Endothelial cell of umbilical vein (primary cell): ENCODE measurements at regions not wholly inside any gene's neighbourhood (a gene's known extent, or its start where the extent isn't known, plus 50 kb on each side); places are given as distances from the start of the nearest gene placed in this dataset.

ENCODE experiments used
- BruUV-seq: library from RNA; stranded (reverse); fragments of 400-500 nt; replicated peaks from 2 replicates; lab custom pipeline; 2021; lab: Mats Ljungman, UMichigan
- CTCF ChIA-PET: fragments of 300-600, 350-600 bp; sonication (Branson Sonifier 250); formaldehyde crosslinking; loops from one replicate; lab custom pipeline; 2021; ENCODE audit warnings: antibody characterized with exemption, inconsistent platforms; lab: Charles Lee
- POLR2A ChIA-PET: fragments of 300-600, 350-600 bp; sonication (Branson Sonifier 250); formaldehyde crosslinking; loops from one replicate; lab custom pipeline; 2021; ENCODE audit warnings: antibody characterized with exemption, inconsistent platforms; lab: Charles Lee
- DNase-seq: peaks from one replicate; pipeline ENCODE4 v3.0.0-alpha.2; 2011; ENCODE audit warnings: low read depth, low spot score
- FAIRE-seq: peaks from 2 replicates; lab custom pipeline; 2011; peaks lifted over from hg19 to GRCh38; lab: Jason Lieb, UNC
- H2AFZ ChIP-seq: 2 replicates; pipeline ENCODE4 v1.6.0; 2012; ENCODE audit warnings: low read depth, low read length, control low read depth, inconsistent platforms
- H3K27ac ChIP-seq: 2 replicates; pipeline ENCODE4 v1.5.1; 2011; ENCODE audit warnings: low read depth, mild to moderate bottlenecking, control low read depth, low read length, moderate library complexity; ENCODE audit not compliant: insufficient read depth
- H3K27me3 ChIP-seq, 2 experiments: 2 replicates each; pipeline versions ENCODE4 v1.6.0 to v1.6.1; 2011; ENCODE audit warnings: low read length in 2 of 2, mixed read lengths in 1 of 2; ENCODE audit not compliant: control insufficient read depth in 2 of 2, insufficient read depth in 2 of 2
- H3K36me3 ChIP-seq, 2 experiments: 2 replicates in 1 of 2; 3 replicates in 1 of 2; pipeline ENCODE4 v1.5.1; 2011; ENCODE audit warnings: low read length in 2 of 2, mild to moderate bottlenecking in 1 of 2, moderate library complexity in 1 of 2; ENCODE audit not compliant: control insufficient read depth in 2 of 2, insufficient read depth in 2 of 2; ENCODE audit errors: extremely low read depth in 1 of 2
- H3K4me1 ChIP-seq: 3 replicates; pipeline ENCODE4 v1.5.1; 2011; ENCODE audit warnings: mild to moderate bottlenecking, low read length; ENCODE audit not compliant: control insufficient read depth, insufficient read depth; ENCODE audit errors: extremely low read depth
- H3K4me2 ChIP-seq: 2 replicates; pipeline ENCODE4 v1.6.1; 2011; ENCODE audit warnings: low read length, control low read depth, mixed read lengths; ENCODE audit not compliant: insufficient read depth
- H3K4me3 ChIP-seq, 3 experiments: fragments of 200-600 bp in 1 of 3; sonication (generic), shearing (Covaris generic) in 1 of 3; replicated peaks in 1 of 3; 2 replicates each; pipeline ENCODE4 v1.5.1; 2011 to 2016; ENCODE audit warnings: control low read depth in 3 of 3, low read length in 3 of 3, mild to moderate bottlenecking in 2 of 3, inconsistent platforms in 1 of 3, low read depth in 1 of 3, moderate library complexity in 1 of 3; ENCODE audit not compliant: insufficient read depth in 1 of 3
- H3K79me2 ChIP-seq: 2 replicates; pipeline ENCODE4 v1.6.0; 2012; ENCODE audit warnings: low read length, inconsistent platforms; ENCODE audit not compliant: control insufficient read depth, insufficient read depth
- H3K9ac ChIP-seq: replicated peaks from 2 replicates; pipeline ENCODE3; 2011; ENCODE audit warnings: low read length, control low read depth; ENCODE audit not compliant: insufficient read depth; ENCODE audit errors: extremely low read depth
- H3K9me1 ChIP-seq: replicated peaks from 3 replicates; pipeline ENCODE4 v1.6.0; 2011; ENCODE audit warnings: mild to moderate bottlenecking, low read length; ENCODE audit not compliant: control insufficient read depth, insufficient read depth; ENCODE audit errors: extremely low read depth
- H3K9me3 ChIP-seq: replicated peaks from 2 replicates; pipeline ENCODE4 v1.5.1; 2012; ENCODE audit warnings: low read length, inconsistent platforms; ENCODE audit not compliant: control insufficient read depth, insufficient read depth
- H4K20me1 ChIP-seq: replicated peaks from 2 replicates; pipeline ENCODE3; 2011; ENCODE audit warnings: mild to moderate bottlenecking, low read length; ENCODE audit not compliant: control insufficient read depth, insufficient read depth; ENCODE audit errors: extremely low read depth
- CTCF ChIP-seq, 2 donors: IDR thresholded peaks; 1 replicate in 1 of 2; 2 replicates in 1 of 2; pipeline ENCODE4 v1.5.1; 2011; ENCODE audit warnings: low read length in 2 of 2, mild to moderate bottlenecking in 2 of 2, moderate library complexity in 2 of 2, control low read depth in 1 of 2, inconsistent platforms in 1 of 2, low read depth in 1 of 2; ENCODE audit not compliant: insufficient read depth in 1 of 2; ENCODE audit errors: extremely low read depth in 1 of 2
- EZH2 ChIP-seq: IDR thresholded peaks from 2 replicates; pipeline ENCODE4 v1.6.1; 2012; ENCODE audit warnings: borderline replicate concordance, low read depth, mild to moderate bottlenecking, moderate library complexity, low read length, inconsistent platforms; ENCODE audit not compliant: severe bottlenecking
- FOS ChIP-seq: IDR thresholded peaks from 2 replicates; pipeline ENCODE4 v1.6.1; 2011; ENCODE audit warnings: mild to moderate bottlenecking, low read length, moderate library complexity, borderline replicate concordance; ENCODE audit not compliant: insufficient read depth
- GATA2 ChIP-seq: IDR thresholded peaks from 2 replicates; pipeline ENCODE4 v1.7.0; 2011; ENCODE audit warnings: low read depth, mild to moderate bottlenecking, moderate library complexity, mixed read lengths, low read length; ENCODE audit not compliant: insufficient read length, insufficient read depth
- JUN ChIP-seq: IDR thresholded peaks from 2 replicates; pipeline ENCODE4 v1.6.1; 2011; ENCODE audit warnings: borderline replicate concordance, low read depth; ENCODE audit not compliant: insufficient read length, insufficient read depth
- MAX ChIP-seq: IDR thresholded peaks from 2 replicates; pipeline ENCODE4 v1.6.1; 2011; ENCODE audit not compliant: insufficient read depth, insufficient read length
- MYC ChIP-seq: IDR thresholded peaks from one replicate; pipeline ENCODE4 v1.6.1; 2011; ENCODE audit warnings: mild to moderate bottlenecking, low read depth, low read length
- POLR2A ChIP-seq: IDR thresholded peaks from 2 replicates; pipeline ENCODE4 v1.6.1; 2012; ENCODE audit warnings: low read depth, mild to moderate bottlenecking, control low read depth, low read length
- POLR2AphosphoS5 ChIP-seq: IDR thresholded peaks from 2 replicates; pipeline ENCODE4 v1.6.1; 2012; ENCODE audit warnings: low read depth, mild to moderate bottlenecking, control low read depth, low read length, moderate library complexity; ENCODE audit not compliant: insufficient read depth
- dilution Hi-C: fragments of 300-500 bp; cut with MboI; formaldehyde crosslinking; loops from one replicate; pipeline ENCODE4 v1.15.0; 2019; ENCODE audit warnings: low sequenced_read_pairs; ENCODE audit not compliant: extremely low pct_ligation_motif_present
- intact Hi-C: fragments of 100-400 bp; cut with micrococcal nuclease; formaldehyde crosslinking; loops from one replicate; pipeline ENCODE4 v1.10.0; 2022

- FAIRE-seq (no peak), DNase-seq (no peak)
- H3K4me3 ChIP-seq, result no peak overlapping the region
- H3K9me1 ChIP-seq, result no peaks in the 10 kb centered on the region
- no peaks in the 10 kb centered on the region for H3K79me2 ChIP-seq
- ChIA-PET POLR2A (no interaction called here), CTCF (no interaction called here)
- H3K27ac ChIP-seq, result no peak overlapping the region
- H3K9me3 ChIP-seq, result no peaks in the 10 kb centered on the region
- intact Hi-C loops, result no loop called here
- no peaks in the 10 kb centered on the region for H3K27me3 ChIP-seq
- no peaks in the 10 kb centered on the region for H4K20me1 ChIP-seq
- BruUV-seq, result no TSS peak
- peaks cover 4% of the 10 kb centered on the region for H3K4me1 ChIP-seq
- TF ChIP-seq EZH2 (no peak), JUN (no peak), FOS (no peak), MYC (no peak), GATA2 (no peak), POLR2A (no peak), CTCF (IDR thresholded peaks at IDR 0.05; ENCODE audit: extremely low read depth in 1 of 2, insufficient read depth in 1 of 2, low read depth in 1 of 2, low read length in 2 of 2) (no peak), POLR2AphosphoS5 (no peak), MAX (no peak)
- H3K9ac ChIP-seq, result no peak overlapping the region
- dilution Hi-C loops, result no loop called here
- no peak overlapping the region for H2AFZ ChIP-seq
- H3K36me3 ChIP-seq, result no peaks in the 10 kb centered on the region
- no peak overlapping the region for H3K4me2 ChIP-seq
Observed at GRCh38 chr6:167552258-167552630, 227.4 kb downstream of the TTLL2 start.
